OCI-LY3 (cell line): ENCODE measurements at regions not wholly inside any gene's neighbourhood (a gene's known extent, or its start where the extent isn't known, plus 50 kb on each side); places are given as distances from the start of the nearest gene placed in this dataset.

Experiments
- H2AFZ ChIP-seq: fragments of 200-600, 300-600 bp; shearing (Covaris generic); 2 replicates; pipeline ENCODE4 v1.6.0; 2014; ENCODE audit warnings: antibody characterized with exemption, low read depth, low read length
- H3K27ac ChIP-seq: fragments of 200-600, 300-600 bp; sonication (generic); 2 replicates; pipeline ENCODE4 v1.5.1; 2014; ENCODE audit warnings: mild to moderate bottlenecking, low read length, moderate library complexity, mixed read lengths
- H3K27me3 ChIP-seq: fragments of 200-600, 300-600 bp; sonication (generic); 2 replicates; pipeline ENCODE4 v1.6.1; 2014; ENCODE audit warnings: low read depth, low read length, mixed read lengths
- H3K36me3 ChIP-seq: fragments of 200-600, 300-600 bp; sonication (generic); replicated peaks from 2 replicates; pipeline ENCODE3; 2014; ENCODE audit warnings: low read depth, low read length, mixed read lengths
- H3K4me1 ChIP-seq: fragments of 300-600, 200-600 bp; sonication (generic); 2 replicates; pipeline ENCODE4 v1.6.1; 2014; ENCODE audit warnings: low read length, mixed read lengths
- H3K4me2 ChIP-seq: fragments of 200-600, 300-600 bp; sonication (generic); 2 replicates; pipeline ENCODE4 v1.6.1; 2014; ENCODE audit warnings: low read length, mixed read lengths
- H3K4me3 ChIP-seq: fragments of 300-600, 200-600 bp; sonication (generic); 2 replicates; pipeline ENCODE4 v1.5.1; 2014; ENCODE audit warnings: antibody characterized with exemption, mild to moderate bottlenecking, low read length, moderate library complexity
- H3K79me2 ChIP-seq: fragments of 300-600, 200-600 bp; shearing (Covaris generic); 2 replicates; pipeline ENCODE4 v1.6.1; 2014; ENCODE audit warnings: mild to moderate bottlenecking, low read length, mixed read lengths
- H3K9ac ChIP-seq: fragments of 300-600, 200-600 bp; shearing (Covaris generic); 2 replicates; pipeline ENCODE4 v1.6.0; 2014; ENCODE audit warnings: mild to moderate bottlenecking, low read length, moderate library complexity
- H3K9me3 ChIP-seq: fragments of 200-600, 300-600 bp; shearing (Covaris generic); 2 replicates; pipeline ENCODE4 v1.6.1; 2014; ENCODE audit warnings: low read length, mixed read lengths; ENCODE audit not compliant: insufficient read depth
- H4K20me1 ChIP-seq: fragments of 200-600, 300-600 bp; sonication (generic); 2 replicates; pipeline ENCODE4 v1.6.1; 2016; ENCODE audit warnings: low read length, mixed read lengths; ENCODE audit not compliant: insufficient read depth
- EZH2phosphoT487 ChIP-seq: fragments of 200-600 bp; shearing (Covaris generic); IDR thresholded peaks from 2 replicates; pipeline ENCODE4 v1.6.1; 2018; ENCODE audit warnings: antibody characterized with exemption, mixed run types, low read depth
- TF ChIP-seq, protein P1 (sequence below): fragments of 200-600, 300-600 bp; sonication (generic); IDR thresholded peaks from 2 replicates; pipeline ENCODE4 v1.5.1; 2014; ENCODE audit warnings: antibody characterized with exemption, low read length, low read depth

DNA sequence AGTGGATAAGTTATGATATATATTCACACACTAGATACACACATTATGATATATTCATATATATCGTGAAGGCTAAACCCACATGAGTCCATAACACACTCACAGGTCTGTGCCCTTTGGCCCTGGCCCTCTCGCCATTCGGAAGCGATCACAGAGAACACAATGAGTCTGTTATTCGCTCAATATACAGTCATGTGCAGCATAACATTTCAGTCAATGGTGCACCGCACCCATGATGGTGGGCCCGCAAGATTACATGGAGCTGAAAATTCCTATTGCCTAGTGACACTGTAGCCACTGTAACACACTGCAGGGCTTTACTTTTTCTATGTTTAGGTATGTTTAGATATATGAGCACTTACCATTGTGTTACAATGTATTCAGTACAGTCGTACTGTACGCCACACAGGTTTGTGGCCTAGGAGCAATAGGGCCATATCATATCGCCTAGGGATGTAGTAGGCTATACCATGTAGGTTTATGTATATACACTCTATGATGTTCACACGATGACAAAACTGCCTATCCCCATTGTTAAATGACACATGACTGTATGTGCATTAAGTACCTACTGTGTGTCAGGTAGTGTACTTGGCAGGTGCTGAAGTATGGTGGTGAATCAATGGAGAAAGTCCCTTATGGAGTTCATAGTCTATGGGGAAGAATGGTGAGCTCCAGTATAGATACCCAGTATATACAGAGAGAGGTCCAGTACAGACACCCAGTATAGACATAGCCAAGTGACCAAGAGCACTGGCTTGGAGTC lies 198.8 kb upstream of the KLF14 start:
- H3K36me3 ChIP-seq, result peaks cover 79% of the 10 kb centered on the region
- H4K20me1 ChIP-seq, result peaks cover 100% of the 10 kb centered on the region
- no peaks in the 10 kb centered on the region for H3K27me3 ChIP-seq
- H3K9ac ChIP-seq, result no peak overlapping the region
- H2AFZ ChIP-seq, result no peak overlapping the region
- TF ChIP-seq, protein P1, sequence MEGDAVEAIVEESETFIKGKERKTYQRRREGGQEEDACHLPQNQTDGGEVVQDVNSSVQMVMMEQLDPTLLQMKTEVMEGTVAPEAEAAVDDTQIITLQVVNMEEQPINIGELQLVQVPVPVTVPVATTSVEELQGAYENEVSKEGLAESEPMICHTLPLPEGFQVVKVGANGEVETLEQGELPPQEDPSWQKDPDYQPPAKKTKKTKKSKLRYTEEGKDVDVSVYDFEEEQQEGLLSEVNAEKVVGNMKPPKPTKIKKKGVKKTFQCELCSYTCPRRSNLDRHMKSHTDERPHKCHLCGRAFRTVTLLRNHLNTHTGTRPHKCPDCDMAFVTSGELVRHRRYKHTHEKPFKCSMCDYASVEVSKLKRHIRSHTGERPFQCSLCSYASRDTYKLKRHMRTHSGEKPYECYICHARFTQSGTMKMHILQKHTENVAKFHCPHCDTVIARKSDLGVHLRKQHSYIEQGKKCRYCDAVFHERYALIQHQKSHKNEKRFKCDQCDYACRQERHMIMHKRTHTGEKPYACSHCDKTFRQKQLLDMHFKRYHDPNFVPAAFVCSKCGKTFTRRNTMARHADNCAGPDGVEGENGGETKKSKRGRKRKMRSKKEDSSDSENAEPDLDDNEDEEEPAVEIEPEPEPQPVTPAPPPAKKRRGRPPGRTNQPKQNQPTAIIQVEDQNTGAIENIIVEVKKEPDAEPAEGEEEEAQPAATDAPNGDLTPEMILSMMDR, result no peak
- no peak for TF ChIP-seq EZH2phosphoT487
- no peak overlapping the region for H3K4me3 ChIP-seq
- no peak overlapping the region for H3K4me2 ChIP-seq
- H3K79me2 ChIP-seq, result peaks cover 100% of the 10 kb centered on the region
- no peaks in the 10 kb centered on the region for H3K9me3 ChIP-seq
- no peak overlapping the region for H3K27ac ChIP-seq
- peaks cover 71% of the 10 kb centered on the region for H3K4me1 ChIP-seq

DNA sequence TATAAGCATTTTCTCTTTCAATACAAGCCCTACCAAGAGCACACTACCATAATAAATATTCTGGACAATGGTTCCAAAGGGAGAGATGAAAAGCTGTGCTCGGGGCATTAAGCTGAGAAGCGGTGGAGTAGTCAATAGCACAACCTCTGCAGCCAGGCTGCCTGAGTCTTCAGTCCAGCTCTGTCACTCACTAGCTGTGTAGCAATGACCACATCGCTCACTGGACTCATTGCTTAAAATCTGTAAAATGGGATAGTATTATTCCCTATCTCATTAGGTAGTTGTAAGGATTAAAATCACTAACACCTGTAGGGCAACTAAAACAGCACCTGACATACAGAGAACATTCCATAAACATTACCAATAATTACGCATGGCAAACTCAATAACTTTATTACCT lies 199.9 kb upstream of the KLF14 start:
- no peaks in the 10 kb centered on the region for H3K9me3 ChIP-seq
- peaks cover 100% of the 10 kb centered on the region for H3K79me2 ChIP-seq
- TF ChIP-seq, protein P1, result no peak
- no peak for TF ChIP-seq EZH2phosphoT487
- no peak overlapping the region for H3K9ac ChIP-seq
- 0 out of 2 replicates have a peak overlapping the region, but pooled peaks have one; percentile 8 for H3K27ac ChIP-seq
- no peak overlapping the region for H2AFZ ChIP-seq
- H3K4me3 ChIP-seq, result no peak overlapping the region
- H3K36me3 ChIP-seq, result peaks cover 78% of the 10 kb centered on the region
- H4K20me1 ChIP-seq, result peaks cover 100% of the 10 kb centered on the region
- no peak overlapping the region for H3K4me2 ChIP-seq
- H3K27me3 ChIP-seq, result no peaks in the 10 kb centered on the region
- peaks cover 74% of the 10 kb centered on the region for H3K4me1 ChIP-seq

DNA sequence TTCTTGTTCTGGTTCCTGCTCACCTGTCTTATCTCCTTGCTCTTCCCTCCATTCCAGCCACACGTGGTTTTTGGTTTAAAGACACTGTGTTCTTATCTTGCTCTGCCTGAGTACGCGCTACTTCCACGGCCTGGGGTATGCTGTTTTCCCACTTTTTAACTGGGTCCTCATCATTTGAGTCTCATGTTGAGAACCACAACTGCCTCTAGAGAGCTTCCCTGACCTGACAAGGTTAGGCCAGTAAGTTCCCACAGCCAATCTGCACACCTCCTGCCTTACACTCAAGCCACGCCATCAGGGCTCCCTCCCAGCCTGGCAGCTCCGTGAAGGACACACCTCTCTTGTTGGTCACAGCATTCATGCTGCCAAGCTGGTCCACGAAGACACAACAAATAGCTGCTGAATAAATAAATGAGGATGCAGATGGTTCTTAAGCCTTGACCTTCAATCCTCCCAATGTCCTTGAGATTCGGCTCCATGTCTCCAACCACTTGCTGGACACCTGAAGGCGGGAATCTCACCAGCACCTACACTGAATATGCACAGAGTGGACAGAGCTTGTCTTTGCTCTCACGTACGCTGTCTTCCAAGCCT lies 201.7 kb upstream of the KLF14 start:
- TF ChIP-seq, protein P1, result no peak
- no peak for TF ChIP-seq EZH2phosphoT487
- H3K27me3 ChIP-seq, result no peaks in the 10 kb centered on the region
- peaks cover 99% of the 10 kb centered on the region for H4K20me1 ChIP-seq
- H3K27ac ChIP-seq, result no peak overlapping the region
- no peak overlapping the region for H3K4me2 ChIP-seq
- no peak overlapping the region for H2AFZ ChIP-seq
- H3K4me1 ChIP-seq, result peaks cover 75% of the 10 kb centered on the region
- H3K36me3 ChIP-seq, result peaks cover 78% of the 10 kb centered on the region
- no peak overlapping the region for H3K9ac ChIP-seq
- H3K4me3 ChIP-seq, result no peak overlapping the region
- H3K79me2 ChIP-seq, result peaks cover 100% of the 10 kb centered on the region
- H3K9me3 ChIP-seq, result no peaks in the 10 kb centered on the region

DNA sequence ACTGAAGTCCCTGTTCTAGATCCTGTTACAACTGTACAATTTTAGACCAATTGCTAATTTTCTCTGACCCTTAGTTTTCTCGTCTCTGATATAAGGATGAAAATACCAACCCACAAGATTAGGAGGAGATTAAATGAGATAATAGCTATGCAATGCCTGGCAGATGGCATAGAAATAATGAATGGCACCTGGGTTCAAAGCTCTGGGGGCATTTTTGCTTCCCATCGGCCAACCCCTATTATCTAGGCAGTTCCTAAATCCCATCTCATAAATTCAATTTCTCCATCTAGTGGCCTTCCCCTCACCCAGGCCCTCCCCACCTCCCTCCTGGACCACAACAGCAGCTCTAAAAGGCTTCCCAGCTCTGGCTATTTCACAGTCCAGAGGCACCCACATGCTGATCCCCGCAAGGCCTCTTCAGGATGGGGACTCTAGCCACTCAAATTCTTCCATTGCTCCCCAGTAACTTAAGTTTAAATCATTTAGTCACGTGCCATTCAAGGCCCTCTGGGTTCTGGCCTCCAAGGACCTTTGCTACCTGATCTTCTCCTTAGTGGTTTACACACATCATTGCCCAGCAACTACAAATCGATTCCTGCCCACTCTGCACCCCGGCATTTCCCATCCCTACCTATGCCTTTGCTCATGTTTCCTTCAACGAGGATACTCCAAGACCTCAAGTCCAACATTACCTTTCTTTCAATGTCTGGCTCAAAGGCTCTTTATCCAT lies 202.4 kb upstream of the KLF14 start:
- H3K4me1 ChIP-seq, result peaks cover 75% of the 10 kb centered on the region
- no peaks in the 10 kb centered on the region for H3K9me3 ChIP-seq
- no peak overlapping the region for H3K27ac ChIP-seq
- H4K20me1 ChIP-seq, result peaks cover 99% of the 10 kb centered on the region
- H3K9ac ChIP-seq, result no peak overlapping the region
- peaks cover 100% of the 10 kb centered on the region for H3K79me2 ChIP-seq
- H3K36me3 ChIP-seq, result peaks cover 79% of the 10 kb centered on the region
- H2AFZ ChIP-seq, result no peak overlapping the region
- TF ChIP-seq, protein P1, result no peak
- no peak for TF ChIP-seq EZH2phosphoT487
- H3K4me3 ChIP-seq, result no peak overlapping the region
- H3K27me3 ChIP-seq, result no peaks in the 10 kb centered on the region
- H3K4me2 ChIP-seq, result no peak overlapping the region
